OCI-LY3 (cell line): ENCODE measurements at regions not wholly inside any gene's neighbourhood (a gene's known extent, or its start where the extent isn't known, plus 50 kb on each side); places are given as distances from the start of the nearest gene placed in this dataset.
A peak's percentile ranks its signal among the peaks of the same experiment; 100 is the strongest.

Experiments used
- H2AFZ ChIP-seq: fragments of 200-600, 300-600 bp; shearing (Covaris generic); 2 replicates; pipeline ENCODE4 v1.6.0; 2014; ENCODE audit warnings: antibody characterized with exemption, low read depth, low read length
- H3K27ac ChIP-seq: fragments of 200-600, 300-600 bp; sonication (generic); 2 replicates; pipeline ENCODE4 v1.5.1; 2014; ENCODE audit warnings: mild to moderate bottlenecking, low read length, moderate library complexity, mixed read lengths
- H3K27me3 ChIP-seq: fragments of 200-600, 300-600 bp; sonication (generic); 2 replicates; pipeline ENCODE4 v1.6.1; 2014; ENCODE audit warnings: low read depth, low read length, mixed read lengths
- H3K36me3 ChIP-seq: fragments of 200-600, 300-600 bp; sonication (generic); replicated peaks from 2 replicates; pipeline ENCODE3; 2014; ENCODE audit warnings: low read depth, low read length, mixed read lengths
- H3K4me1 ChIP-seq: fragments of 300-600, 200-600 bp; sonication (generic); 2 replicates; pipeline ENCODE4 v1.6.1; 2014; ENCODE audit warnings: low read length, mixed read lengths
- H3K4me2 ChIP-seq: fragments of 200-600, 300-600 bp; sonication (generic); 2 replicates; pipeline ENCODE4 v1.6.1; 2014; ENCODE audit warnings: low read length, mixed read lengths
- H3K4me3 ChIP-seq: fragments of 300-600, 200-600 bp; sonication (generic); 2 replicates; pipeline ENCODE4 v1.5.1; 2014; ENCODE audit warnings: antibody characterized with exemption, mild to moderate bottlenecking, low read length, moderate library complexity
- H3K79me2 ChIP-seq: fragments of 300-600, 200-600 bp; shearing (Covaris generic); 2 replicates; pipeline ENCODE4 v1.6.1; 2014; ENCODE audit warnings: mild to moderate bottlenecking, low read length, mixed read lengths
- H3K9ac ChIP-seq: fragments of 300-600, 200-600 bp; shearing (Covaris generic); 2 replicates; pipeline ENCODE4 v1.6.0; 2014; ENCODE audit warnings: mild to moderate bottlenecking, low read length, moderate library complexity
- H3K9me3 ChIP-seq: fragments of 200-600, 300-600 bp; shearing (Covaris generic); 2 replicates; pipeline ENCODE4 v1.6.1; 2014; ENCODE audit warnings: low read length, mixed read lengths; ENCODE audit not compliant: insufficient read depth
- H4K20me1 ChIP-seq: fragments of 200-600, 300-600 bp; sonication (generic); 2 replicates; pipeline ENCODE4 v1.6.1; 2016; ENCODE audit warnings: low read length, mixed read lengths; ENCODE audit not compliant: insufficient read depth
- EZH2phosphoT487 ChIP-seq: fragments of 200-600 bp; shearing (Covaris generic); IDR thresholded peaks from 2 replicates; pipeline ENCODE4 v1.6.1; 2018; ENCODE audit warnings: antibody characterized with exemption, mixed run types, low read depth
- TF ChIP-seq, protein P1 (sequence below): fragments of 200-600, 300-600 bp; sonication (generic); IDR thresholded peaks from 2 replicates; pipeline ENCODE4 v1.5.1; 2014; ENCODE audit warnings: antibody characterized with exemption, low read length, low read depth

DNA sequence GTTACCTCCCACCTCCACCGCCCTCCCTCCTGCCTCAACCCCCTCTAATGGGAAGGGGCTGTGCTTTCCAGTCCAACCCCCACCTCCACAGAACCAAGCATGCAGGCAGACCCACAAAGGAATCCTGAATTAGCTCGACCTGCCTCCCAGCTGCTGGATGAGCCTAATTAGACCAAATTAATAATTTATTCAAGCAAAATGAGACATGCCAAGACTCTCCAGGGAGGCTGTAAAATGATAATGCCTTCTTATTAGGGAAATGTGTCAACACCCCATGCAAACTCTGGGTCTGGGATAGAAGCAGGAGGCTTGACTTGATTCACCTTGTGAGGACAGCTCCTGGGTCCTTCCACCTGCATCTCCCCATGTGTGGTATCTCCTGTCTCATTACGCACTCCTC is 59.4 kb upstream of the HMGXB4 start:
- peak overlapping the region; percentile 66 for H3K4me2 ChIP-seq
- peaks cover 46% of the 10 kb centered on the region for H3K36me3 ChIP-seq
- H4K20me1 ChIP-seq, result peaks cover 27% of the 10 kb centered on the region
- 0 out of 2 replicates have a peak overlapping the region, but pooled peaks have one; percentile 9 for H3K4me3 ChIP-seq
- no peak for TF ChIP-seq EZH2phosphoT487
- TF ChIP-seq, protein P1, sequence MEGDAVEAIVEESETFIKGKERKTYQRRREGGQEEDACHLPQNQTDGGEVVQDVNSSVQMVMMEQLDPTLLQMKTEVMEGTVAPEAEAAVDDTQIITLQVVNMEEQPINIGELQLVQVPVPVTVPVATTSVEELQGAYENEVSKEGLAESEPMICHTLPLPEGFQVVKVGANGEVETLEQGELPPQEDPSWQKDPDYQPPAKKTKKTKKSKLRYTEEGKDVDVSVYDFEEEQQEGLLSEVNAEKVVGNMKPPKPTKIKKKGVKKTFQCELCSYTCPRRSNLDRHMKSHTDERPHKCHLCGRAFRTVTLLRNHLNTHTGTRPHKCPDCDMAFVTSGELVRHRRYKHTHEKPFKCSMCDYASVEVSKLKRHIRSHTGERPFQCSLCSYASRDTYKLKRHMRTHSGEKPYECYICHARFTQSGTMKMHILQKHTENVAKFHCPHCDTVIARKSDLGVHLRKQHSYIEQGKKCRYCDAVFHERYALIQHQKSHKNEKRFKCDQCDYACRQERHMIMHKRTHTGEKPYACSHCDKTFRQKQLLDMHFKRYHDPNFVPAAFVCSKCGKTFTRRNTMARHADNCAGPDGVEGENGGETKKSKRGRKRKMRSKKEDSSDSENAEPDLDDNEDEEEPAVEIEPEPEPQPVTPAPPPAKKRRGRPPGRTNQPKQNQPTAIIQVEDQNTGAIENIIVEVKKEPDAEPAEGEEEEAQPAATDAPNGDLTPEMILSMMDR, result no peak
- H3K79me2 ChIP-seq, result peaks cover 14% of the 10 kb centered on the region; the same call in 1 of the 2 replicates
- H3K9me3 ChIP-seq, result no peaks in the 10 kb centered on the region
- H2AFZ ChIP-seq, result no peak overlapping the region
- H3K4me1 ChIP-seq, result peaks cover 21% of the 10 kb centered on the region
- no peak overlapping the region for H3K27ac ChIP-seq
- H3K9ac ChIP-seq, result no peak overlapping the region
- H3K27me3 ChIP-seq, result no peaks in the 10 kb centered on the region

- Histone ChIP-seq H4K20me1 (peaks cover 34% of the 10 kb centered on the region), H3K4me2 (peak overlapping the region; percentile 66), H3K4me1 (peaks cover 21% of the 10 kb centered on the region), H3K36me3 (peaks cover 49% of the 10 kb centered on the region), H3K27me3 (no peaks in the 10 kb centered on the region), H3K79me2 (peaks cover 14% of the 10 kb centered on the region; the same call in 1 of the 2 replicates), H2AFZ (no peak overlapping the region), H3K9ac (no peak overlapping the region), H3K9me3 (no peaks in the 10 kb centered on the region), H3K27ac (peak overlapping the region; percentile 41), H3K4me3 (peak overlapping the region; percentile 9)
- no peak for TF ChIP-seq EZH2phosphoT487
- TF ChIP-seq, protein P1, result no peak
Observed at GRCh38 chr22:35198738-35199137, 58.6 kb upstream of the HMGXB4 start.

DNA sequence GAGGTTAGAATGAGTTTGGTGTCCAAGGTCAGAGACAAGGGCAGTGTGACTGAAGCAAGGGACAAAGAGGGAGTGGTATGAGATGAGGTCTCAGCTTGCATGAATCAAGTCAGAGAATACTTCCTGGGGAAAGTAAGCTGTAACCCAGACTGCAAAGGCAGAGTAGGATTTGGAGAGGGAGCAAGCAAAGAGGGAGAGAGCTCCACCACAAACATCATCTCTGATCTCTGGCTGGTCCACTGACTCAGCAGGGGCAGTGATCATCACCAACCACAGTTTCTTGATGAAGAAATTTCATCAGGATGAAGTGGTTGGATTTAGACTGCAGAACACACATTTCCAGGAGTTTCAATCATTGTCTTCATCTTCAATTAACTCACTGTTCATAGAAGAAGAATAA is 54.9 kb upstream of the HMGXB4 start:
- Histone ChIP-seq H3K9ac (no peak overlapping the region), H3K79me2 (peaks cover 25% of the 10 kb centered on the region), H2AFZ (no peak overlapping the region), H3K4me2 (no peak overlapping the region), H3K4me1 (peaks cover 21% of the 10 kb centered on the region), H3K9me3 (no peaks in the 10 kb centered on the region), H3K36me3 (peaks cover 44% of the 10 kb centered on the region), H3K27me3 (no peaks in the 10 kb centered on the region), H3K4me3 (no peak overlapping the region), H4K20me1 (peaks cover 45% of the 10 kb centered on the region), H3K27ac (no peak overlapping the region)
- TF ChIP-seq, protein P1, result no peak
- TF ChIP-seq EZH2phosphoT487, result no peak

DNA sequence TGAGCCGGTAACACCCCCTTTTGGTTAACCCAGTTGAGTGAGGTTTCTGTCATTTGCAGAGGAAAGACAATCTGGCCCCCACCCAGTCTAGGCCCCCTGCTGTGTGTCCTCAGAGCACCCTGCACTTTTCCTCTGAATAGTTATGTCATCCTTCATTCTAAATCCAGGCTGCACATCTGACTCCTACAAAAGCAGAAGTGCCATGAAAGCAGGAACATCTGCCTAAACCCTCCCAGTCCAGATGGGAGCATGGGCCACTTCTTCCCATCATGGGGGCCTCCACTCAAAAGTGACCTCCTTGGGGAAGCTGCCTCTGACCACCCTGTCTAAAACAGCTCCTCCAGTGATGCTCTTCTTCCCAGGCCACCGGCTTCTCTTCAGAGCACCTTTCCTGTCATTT is 53.7 kb upstream of the HMGXB4 start:
- Histone ChIP-seq H3K9me3 (no peaks in the 10 kb centered on the region), H3K79me2 (peaks cover 29% of the 10 kb centered on the region), H4K20me1 (peaks cover 43% of the 10 kb centered on the region), H3K27me3 (no peaks in the 10 kb centered on the region), H3K4me3 (no peak overlapping the region), H3K36me3 (peaks cover 54% of the 10 kb centered on the region), H3K27ac (no peak overlapping the region), H3K4me2 (no peak overlapping the region), H3K4me1 (peaks cover 12% of the 10 kb centered on the region), H3K9ac (no peak overlapping the region), H2AFZ (no peak overlapping the region)
- TF ChIP-seq, protein P1, result no peak
- TF ChIP-seq EZH2phosphoT487, result no peak
